NCI-H1436 treated with DMSO at 0.1 percent for 48 hours (cell line): ENCODE measurements at regions not wholly inside any gene's neighbourhood (a gene's known extent, or its start where the extent isn't known, plus 50 kb on each side); places are given as distances from the start of the nearest gene placed in this dataset.
"Not testable (repeated sequence)": the region's sequence is repeated elsewhere in the genome, so short reads cannot be mapped to it uniquely, and the experiment has no call there.

Source experiments
- DNase-seq: peaks from one replicate; lab custom pipeline; 2025; lab: John Stamatoyannopoulos, UW

- no peak for DNase-seq
These were observed 550.7 kb downstream of the MN1 start for GRCh38 chr22:27250886-27251285.

DNA sequence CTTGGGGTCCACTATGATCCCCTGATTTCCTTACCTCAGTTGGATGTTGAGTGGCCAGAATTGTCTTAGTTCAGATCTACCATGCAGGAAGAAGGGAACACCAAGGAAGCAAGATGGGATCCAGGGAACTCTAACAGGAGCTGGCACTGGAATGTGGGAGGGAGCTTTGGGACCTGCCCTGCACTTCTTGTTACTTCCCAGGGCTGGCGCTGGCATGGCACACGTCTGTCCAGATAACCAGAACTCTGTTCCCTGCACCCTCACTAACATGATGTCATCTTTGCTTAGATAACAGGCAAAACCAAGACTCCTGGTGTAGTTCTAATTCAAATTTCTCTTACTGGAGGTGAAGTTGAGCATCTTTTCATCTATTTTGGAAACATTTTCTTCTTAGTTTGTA, 550.0 kb downstream of the MN1 start:
- no peak for DNase-seq

GRCh38 chr22:27252282-27253049, 549.1 kb downstream of the MN1 start:
- DNase-seq: no peak

- DNase-seq: no peak
These were observed 548.3 kb downstream of the MN1 start for GRCh38 chr22:27253108-27253902.

DNA sequence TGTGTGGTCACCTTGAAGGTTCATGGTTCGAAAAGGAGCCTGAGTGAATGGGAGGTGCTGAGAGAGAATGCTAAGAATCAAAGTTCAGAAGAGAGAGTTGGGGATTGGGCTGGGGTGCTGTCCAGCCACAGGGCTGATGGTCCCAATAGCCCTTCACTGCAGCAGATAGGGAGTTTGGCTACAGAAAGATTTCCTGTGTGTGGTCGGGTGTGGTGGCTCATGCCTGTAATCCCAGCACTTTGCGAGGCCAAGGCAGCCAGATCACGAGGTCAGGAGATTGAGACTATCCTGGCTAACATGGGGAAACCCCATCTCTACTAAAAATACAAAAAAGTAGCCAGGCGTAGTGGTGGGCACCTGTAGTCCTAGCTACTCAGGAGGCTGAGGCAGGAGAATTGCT, 547.5 kb downstream of the MN1 start:
- not testable (repeated sequence) for DNase-seq

DNA sequence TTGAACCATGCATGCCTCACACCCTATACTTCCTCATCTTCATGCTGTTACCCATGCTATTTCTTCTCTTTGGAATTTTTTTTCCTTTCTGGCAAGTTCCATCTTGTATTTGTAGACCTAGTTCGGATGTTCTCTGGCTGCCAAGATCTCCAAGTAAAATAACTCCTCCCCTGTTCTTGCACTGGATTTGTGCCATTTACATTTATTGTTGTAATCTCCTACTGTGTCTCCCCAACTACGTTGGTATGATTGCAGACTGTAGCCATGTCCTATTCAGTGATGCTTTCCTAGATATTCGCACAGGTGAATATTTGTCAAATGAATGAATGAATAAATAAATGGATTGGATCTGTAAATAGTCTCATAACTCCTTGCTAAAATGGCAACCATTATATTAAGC, 546.0 kb downstream of the MN1 start:
- DNase-seq: no peak

DNA sequence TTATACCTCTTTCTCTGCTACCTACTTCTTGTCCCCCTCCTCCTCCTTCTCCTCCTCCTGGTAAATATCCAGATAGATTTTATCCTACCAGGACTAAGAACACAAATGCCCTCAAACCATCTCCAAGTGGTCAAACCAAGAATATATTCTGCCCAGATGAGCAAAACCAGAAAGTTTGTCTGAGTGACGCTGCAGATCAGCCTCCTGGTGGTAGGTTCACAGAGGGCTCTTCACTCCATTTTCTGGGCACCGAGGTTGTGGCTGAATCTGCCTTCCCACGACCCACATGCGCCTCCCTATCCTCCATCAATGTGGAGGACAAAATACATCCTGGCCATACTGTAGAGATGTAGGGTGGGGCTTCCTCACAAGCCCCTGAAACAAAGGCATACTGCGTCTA, 543.6 kb downstream of the MN1 start:
- DNase-seq: no peak

- no peak for DNase-seq
These were observed 542.9 kb downstream of the MN1 start for GRCh38 chr22:27258616-27259172.

- DNase-seq: no peak
These were observed 542.1 kb downstream of the MN1 start for GRCh38 chr22:27259433-27259832.

DNA sequence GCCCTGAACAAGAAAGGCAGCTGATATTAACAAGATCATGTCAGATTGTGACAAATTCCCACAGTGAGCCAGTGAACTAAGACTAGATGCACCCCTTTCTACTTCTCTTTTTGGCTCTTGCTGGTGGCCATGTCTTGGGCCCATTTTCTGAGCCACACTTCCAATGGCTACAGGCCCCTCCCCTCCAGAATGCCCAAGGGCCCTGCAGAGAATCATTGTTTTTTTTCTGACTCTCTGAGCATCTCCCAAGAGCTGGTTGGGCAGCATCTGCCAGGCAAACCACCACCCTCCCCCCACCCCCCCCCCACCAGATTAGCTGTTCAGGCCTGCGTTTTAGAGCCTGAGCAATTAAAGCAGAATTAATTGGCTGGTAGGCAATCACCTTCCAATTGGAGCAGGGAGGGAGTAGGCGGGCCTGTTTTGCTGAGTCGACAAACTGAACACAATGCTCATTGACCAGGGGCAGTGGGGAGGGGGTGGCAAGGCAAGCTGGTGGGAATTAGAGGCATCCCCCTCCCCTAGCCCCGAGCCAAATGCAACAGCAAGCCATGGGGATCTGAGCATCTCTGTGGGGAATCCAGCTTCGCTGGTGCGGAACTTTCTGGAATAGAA, 541.4 kb downstream of the MN1 start:
- DNase-seq: no peak

- no peak for DNase-seq
These were observed 539.2 kb downstream of the MN1 start for GRCh38 chr22:27262361-27262760.

- no peak for DNase-seq
These were observed 537.4 kb downstream of the MN1 start for GRCh38 chr22:27264184-27264583.

DNA sequence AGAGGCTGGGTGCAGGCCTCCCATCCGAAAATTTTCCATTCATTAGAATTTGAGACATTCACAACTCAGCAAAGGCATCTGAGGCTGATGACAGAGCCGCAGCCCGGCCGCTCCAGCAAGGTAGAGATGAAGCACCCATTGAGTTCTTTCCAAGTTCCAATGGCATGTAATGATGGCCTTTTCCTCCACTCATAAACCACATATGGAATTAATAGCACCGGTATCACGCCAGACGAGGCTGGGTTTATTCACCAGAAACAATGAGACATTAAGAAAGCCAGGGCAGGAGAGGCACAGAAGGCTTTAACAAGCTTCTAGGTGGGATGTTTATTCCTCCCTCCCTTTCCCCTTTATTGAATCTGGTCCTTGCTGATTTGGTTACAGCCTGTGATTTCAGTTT, 534.4 kb downstream of the MN1 start:
- no peak for DNase-seq

DNA sequence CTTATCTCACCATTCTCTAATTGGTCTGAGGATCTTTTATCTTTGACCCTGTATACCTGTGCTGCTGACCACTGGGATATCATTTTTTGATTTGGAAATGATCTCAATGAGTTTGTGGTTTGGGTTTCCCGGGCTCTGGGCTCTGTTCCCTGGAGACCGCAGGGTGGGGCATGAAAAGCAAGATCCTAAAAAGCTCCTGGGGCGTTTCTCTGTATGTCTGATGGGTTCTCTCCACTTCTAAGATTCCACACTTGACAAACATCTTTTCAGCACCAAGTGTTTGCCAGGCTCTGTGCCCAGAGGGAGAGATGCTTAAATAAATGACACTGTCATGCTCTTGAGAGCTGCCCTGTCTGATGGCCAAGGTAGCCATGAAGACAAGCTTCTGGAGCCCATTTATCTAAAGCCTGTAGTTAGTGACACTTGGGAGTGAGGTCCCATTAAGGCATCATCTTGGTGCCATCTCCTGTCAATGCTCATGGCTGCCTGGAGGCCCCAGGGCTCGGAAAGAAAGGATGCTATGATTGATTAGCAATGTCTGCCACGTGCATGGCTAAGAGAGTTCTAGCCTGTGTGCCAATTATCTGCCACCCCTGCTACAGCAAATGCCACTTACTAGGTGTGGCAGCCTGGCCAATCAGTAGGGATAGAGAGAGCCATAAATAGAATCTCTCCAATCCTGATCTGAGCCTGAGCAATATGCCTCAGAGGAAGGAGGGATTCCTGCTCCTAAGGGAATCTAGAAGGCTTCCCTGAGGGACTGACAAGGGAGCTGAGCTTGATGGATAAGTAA, 531.6 kb downstream of the MN1 start:
- no peak for DNase-seq

GRCh38 chr22:27270818-27271510, 530.6 kb downstream of the MN1 start:
- no peak for DNase-seq

- no peak for DNase-seq
These were observed 528.1 kb downstream of the MN1 start for GRCh38 chr22:27273436-27273835.

DNA sequence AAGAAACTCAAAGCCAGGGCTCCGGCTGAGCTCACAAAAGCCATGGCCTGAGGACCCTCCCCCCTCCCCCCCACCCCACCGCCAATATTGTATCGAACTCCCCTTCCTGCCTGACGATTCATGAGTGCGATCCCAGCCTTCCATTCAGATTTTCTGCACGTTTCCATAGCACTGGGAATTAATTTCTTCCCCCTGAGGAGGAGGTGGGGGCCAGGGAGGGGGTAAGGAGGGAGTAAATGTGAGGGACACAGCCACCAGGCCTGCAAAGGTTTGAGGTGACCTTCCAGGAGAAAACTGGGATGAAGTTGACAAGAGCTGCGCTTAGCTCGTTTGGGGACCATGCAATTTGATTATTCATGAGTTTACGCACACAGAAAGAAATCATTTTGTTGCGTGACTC, 527.7 kb downstream of the MN1 start:
- no peak for DNase-seq

DNA sequence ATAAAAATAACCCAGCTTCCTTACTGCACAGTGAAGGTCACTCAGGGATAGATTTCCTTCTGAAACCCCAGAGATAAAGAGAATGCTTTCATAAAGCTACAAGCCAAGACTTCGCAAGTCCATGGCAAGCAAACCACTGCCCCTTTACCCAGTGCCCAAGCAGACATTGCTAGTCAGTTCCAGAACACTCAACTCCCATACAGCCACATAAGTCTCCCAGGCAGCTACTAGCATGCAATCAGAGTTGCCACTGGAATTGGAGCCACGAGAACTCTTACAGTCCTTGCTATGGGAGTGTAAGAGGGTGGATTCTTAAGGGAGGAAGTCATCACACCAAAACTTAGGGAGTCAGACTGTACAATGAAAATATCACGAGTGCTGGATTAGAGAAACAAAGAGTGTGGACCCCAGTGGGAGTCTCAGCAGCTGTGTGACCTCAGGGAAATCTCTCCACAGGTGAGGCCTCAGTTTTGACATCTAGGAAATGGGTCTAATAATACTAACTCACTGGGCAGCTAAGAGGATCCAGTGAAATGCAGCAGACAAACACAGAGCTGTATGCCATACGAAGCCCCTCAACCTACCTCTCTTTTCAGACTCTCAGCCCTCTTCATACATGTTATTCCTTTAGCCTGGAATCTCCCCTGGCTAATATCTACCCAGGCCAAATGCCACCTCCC, 526.6 kb downstream of the MN1 start:
- DNase-seq: no peak

DNA sequence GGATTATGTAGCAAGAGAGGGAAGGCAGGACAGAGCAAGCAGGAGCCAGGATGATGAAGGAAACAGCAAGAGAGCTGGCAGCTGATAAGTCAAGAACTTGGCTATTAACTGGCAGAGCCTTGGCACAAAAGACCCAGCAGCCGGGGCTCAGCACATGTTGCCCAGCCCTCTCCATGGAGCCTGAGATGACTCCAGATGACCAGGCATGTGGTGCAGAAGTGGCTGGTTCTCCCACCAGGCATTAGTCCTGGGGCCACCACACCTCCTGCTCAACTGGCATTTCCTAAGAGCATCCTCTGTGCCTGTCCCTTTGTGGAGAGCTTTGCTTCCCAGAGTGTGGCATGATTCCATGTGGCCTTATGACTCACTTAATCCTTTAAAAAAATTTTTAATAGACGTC, 522.6 kb downstream of the MN1 start:
- DNase-seq: no peak

GRCh38 chr22:27283240-27283639, 518.3 kb downstream of the MN1 start:
- DNase-seq: no peak

- DNase-seq: no peak
These were observed 517.8 kb downstream of the MN1 start for GRCh38 chr22:27283714-27284113.
